ENCODE measurements at regions not wholly inside any gene's neighbourhood (a gene's known extent, or its start where the extent isn't known, plus 50 kb on each side); places are given as distances from the start of the nearest gene placed in this dataset.
A peak's percentile ranks its signal among the peaks of the same experiment; 100 is the strongest.

DNA sequence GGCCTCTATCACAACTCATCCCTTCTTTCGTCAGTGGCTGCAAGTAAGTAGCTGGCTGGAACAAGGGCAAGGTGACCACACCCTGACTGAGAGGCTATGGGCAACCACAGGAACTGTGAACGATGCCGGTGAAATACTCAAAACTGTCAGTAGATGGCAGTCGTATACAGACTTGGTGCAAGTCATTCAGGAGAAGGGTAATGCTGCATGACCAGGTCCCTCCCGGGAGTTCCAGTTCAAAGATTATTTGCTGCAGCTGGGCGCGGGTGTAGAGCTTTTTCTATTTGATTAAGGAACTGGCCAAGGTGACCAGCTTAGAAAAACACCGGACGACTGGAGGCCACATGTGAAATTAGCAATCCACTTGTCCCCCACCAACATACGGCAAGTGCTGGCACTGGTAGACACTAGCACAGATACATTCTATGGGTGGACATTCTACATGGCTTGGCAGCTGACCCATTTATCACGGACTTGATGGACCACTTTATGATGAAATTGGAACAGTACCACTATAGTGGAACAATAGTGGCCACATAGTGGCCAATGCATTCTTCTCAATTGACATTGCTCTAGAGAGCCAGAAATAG, 726.6 kb downstream of the TRAM1L1 start (continued):
- TF ChIP-seq, protein P1, sequence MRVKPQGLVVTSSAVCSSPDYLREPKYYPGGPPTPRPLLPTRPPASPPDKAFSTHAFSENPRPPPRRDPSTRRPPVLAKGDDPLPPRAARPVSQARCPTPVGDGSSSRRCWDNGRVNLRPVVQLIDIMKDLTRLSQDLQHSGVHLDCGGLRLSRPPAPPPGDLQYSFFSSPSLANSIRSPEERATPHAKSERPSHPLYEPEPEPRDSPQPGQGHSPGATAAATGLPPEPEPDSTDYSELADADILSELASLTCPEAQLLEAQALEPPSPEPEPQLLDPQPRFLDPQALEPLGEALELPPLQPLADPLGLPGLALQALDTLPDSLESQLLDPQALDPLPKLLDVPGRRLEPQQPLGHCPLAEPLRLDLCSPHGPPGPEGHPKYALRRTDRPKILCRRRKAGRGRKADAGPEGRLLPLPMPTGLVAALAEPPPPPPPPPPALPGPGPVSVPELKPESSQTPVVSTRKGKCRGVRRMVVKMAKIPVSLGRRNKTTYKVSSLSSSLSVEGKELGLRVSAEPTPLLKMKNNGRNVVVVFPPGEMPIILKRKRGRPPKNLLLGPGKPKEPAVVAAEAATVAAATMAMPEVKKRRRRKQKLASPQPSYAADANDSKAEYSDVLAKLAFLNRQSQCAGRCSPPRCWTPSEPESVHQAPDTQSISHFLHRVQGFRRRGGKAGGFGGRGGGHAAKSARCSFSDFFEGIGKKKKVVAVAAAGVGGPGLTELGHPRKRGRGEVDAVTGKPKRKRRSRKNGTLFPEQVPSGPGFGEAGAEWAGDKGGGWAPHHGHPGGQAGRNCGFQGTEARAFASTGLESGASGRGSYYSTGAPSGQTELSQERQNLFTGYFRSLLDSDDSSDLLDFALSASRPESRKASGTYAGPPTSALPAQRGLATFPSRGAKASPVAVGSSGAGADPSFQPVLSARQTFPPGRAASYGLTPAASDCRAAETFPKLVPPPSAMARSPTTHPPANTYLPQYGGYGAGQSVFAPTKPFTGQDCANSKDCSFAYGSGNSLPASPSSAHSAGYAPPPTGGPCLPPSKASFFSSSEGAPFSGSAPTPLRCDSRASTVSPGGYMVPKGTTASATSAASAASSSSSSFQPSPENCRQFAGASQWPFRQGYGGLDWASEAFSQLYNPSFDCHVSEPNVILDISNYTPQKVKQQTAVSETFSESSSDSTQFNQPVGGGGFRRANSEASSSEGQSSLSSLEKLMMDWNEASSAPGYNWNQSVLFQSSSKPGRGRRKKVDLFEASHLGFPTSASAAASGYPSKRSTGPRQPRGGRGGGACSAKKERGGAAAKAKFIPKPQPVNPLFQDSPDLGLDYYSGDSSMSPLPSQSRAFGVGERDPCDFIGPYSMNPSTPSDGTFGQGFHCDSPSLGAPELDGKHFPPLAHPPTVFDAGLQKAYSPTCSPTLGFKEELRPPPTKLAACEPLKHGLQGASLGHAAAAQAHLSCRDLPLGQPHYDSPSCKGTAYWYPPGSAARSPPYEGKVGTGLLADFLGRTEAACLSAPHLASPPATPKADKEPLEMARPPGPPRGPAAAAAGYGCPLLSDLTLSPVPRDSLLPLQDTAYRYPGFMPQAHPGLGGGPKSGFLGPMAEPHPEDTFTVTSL (CRISPR knock-in tag; IDR thresholded peaks at IDR 0.05; ENCODE audit: borderline replicate concordance) = peak; percentile 49; the same call in 1 of the 2 replicates
- TF ChIP-seq, protein P2, sequence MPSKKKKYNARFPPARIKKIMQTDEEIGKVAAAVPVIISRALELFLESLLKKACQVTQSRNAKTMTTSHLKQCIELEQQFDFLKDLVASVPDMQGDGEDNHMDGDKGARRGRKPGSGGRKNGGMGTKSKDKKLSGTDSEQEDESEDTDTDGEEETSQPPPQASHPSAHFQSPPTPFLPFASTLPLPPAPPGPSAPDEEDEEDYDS (CRISPR knock-in tag; IDR thresholded peaks at IDR 0.05) = no peak
- peak; percentile 55; the same call in 1 of the 2 replicates for TF ChIP-seq ZNF44 (CRISPR knock-in tag; IDR thresholded peaks at IDR 0.05)
- TF ChIP-seq, protein P3, sequence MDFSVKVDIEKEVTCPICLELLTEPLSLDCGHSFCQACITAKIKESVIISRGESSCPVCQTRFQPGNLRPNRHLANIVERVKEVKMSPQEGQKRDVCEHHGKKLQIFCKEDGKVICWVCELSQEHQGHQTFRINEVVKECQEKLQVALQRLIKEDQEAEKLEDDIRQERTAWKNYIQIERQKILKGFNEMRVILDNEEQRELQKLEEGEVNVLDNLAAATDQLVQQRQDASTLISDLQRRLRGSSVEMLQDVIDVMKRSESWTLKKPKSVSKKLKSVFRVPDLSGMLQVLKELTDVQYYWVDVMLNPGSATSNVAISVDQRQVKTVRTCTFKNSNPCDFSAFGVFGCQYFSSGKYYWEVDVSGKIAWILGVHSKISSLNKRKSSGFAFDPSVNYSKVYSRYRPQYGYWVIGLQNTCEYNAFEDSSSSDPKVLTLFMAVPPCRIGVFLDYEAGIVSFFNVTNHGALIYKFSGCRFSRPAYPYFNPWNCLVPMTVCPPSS (IDR thresholded peaks at IDR 0.05) = no peak
- TF ChIP-seq ZNF263 (CRISPR knock-in tag; IDR thresholded peaks at IDR 0.05) = no peak
- TF ChIP-seq, protein P4, sequence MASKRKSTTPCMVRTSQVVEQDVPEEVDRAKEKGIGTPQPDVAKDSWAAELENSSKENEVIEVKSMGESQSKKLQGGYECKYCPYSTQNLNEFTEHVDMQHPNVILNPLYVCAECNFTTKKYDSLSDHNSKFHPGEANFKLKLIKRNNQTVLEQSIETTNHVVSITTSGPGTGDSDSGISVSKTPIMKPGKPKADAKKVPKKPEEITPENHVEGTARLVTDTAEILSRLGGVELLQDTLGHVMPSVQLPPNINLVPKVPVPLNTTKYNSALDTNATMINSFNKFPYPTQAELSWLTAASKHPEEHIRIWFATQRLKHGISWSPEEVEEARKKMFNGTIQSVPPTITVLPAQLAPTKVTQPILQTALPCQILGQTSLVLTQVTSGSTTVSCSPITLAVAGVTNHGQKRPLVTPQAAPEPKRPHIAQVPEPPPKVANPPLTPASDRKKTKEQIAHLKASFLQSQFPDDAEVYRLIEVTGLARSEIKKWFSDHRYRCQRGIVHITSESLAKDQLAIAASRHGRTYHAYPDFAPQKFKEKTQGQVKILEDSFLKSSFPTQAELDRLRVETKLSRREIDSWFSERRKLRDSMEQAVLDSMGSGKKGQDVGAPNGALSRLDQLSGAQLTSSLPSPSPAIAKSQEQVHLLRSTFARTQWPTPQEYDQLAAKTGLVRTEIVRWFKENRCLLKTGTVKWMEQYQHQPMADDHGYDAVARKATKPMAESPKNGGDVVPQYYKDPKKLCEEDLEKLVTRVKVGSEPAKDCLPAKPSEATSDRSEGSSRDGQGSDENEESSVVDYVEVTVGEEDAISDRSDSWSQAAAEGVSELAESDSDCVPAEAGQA (IDR thresholded peaks at IDR 0.05; ENCODE audit: low read depth) = no peak
- TF ChIP-seq, protein P4 (CRISPR knock-in tag; IDR thresholded peaks at IDR 0.05; ENCODE audit: borderline replicate concordance) = no peak
- TF ChIP-seq ZNF547 (CRISPR knock-in tag; IDR thresholded peaks at IDR 0.05) = no peak
- TF ChIP-seq, protein P5, sequence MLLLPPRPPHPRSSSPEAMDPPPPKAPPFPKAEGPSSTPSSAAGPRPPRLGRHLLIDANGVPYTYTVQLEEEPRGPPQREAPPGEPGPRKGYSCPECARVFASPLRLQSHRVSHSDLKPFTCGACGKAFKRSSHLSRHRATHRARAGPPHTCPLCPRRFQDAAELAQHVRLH (CRISPR knock-in tag; IDR thresholded peaks at IDR 0.05; ENCODE audit: borderline replicate concordance, low read depth) = 0 out of 2 replicates have a peak, but pooled peaks have one; percentile 47
- TF ChIP-seq, protein P6, sequence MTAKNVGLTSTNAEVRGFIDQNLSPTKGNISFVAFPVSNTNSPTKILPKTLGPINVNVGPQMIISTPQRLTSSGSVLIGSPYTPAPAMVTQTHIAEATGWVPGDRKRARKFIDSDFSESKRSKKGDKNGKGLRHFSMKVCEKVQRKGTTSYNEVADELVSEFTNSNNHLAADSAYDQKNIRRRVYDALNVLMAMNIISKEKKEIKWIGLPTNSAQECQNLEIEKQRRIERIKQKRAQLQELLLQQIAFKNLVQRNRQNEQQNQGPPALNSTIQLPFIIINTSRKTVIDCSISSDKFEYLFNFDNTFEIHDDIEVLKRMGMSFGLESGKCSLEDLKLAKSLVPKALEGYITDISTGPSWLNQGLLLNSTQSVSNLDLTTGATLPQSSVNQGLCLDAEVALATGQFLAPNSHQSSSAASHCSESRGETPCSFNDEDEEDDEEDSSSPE (CRISPR knock-in tag; IDR thresholded peaks at IDR 0.05) = 0 out of 2 replicates have a peak, but pooled peaks have one; percentile 21
- TF ChIP-seq ZNF775 (CRISPR knock-in tag; IDR thresholded peaks at IDR 0.05; ENCODE audit: borderline replicate concordance) = no peak
- TF ChIP-seq KDM5B (CRISPR knock-in tag; IDR thresholded peaks at IDR 0.05; ENCODE audit: borderline replicate concordance) = no peak
- TF ChIP-seq ZNF605 (CRISPR knock-in tag; IDR thresholded peaks at IDR 0.05) = no peak
- 0 out of 2 replicates have a peak, but pooled peaks have one; percentile 16 for TF ChIP-seq POGZ (CRISPR knock-in tag; IDR thresholded peaks at IDR 0.05)
- no peak for TF ChIP-seq RFX1 (IDR thresholded peaks at IDR 0.05)

All from HepG2 (cell line).